GM23248 (cell line): ENCODE measurements at regions not wholly inside any gene's neighbourhood (a gene's known extent, or its start where the extent isn't known, plus 50 kb on each side); places are given as distances from the start of the nearest gene placed in this dataset.

Source experiments
- EZH2 ChIP-seq: fragments of 200-600 bp; sonication (generic); IDR thresholded peaks from 2 replicates; pipeline ENCODE4 v1.6.1; 2018; ENCODE audit warnings: antibody characterized with exemption, mild to moderate bottlenecking; ENCODE audit not compliant: insufficient read depth, poor library complexity, severe bottlenecking
- EZH2phosphoT487 ChIP-seq: fragments of 200-600 bp; sonication (generic); IDR thresholded peaks from 2 replicates; pipeline ENCODE4 v1.6.1; 2018; ENCODE audit warnings: antibody characterized with exemption, moderate library complexity, mild to moderate bottlenecking, low read depth; ENCODE audit not compliant: insufficient read depth

DNA sequence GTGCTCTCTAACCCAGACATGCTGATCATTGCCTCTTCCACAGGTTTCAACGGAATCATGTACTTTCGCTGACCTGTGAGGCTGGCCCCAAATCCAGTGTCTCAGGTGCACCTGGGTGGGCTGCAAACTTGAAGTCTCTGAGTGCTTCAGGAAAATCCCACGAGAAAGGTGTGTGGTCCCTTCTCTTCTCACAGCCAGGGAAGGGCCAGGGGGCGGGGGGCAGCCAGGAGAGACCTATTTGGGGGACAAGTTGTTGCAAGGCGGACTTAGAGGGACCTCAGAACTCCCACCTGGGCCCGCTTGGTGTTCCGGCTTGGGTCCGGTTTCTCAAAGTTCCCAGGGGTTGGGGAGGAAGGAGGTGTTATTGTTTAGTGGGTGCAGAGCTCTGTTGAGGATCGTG is 80.0 kb downstream of the HMX1 start:
- TF ChIP-seq EZH2 (no peak), EZH2phosphoT487 (no peak)
